Transverse colon (tissue), 4 donors: ENCODE measurements at regions not wholly inside any gene's neighbourhood (a gene's known extent, or its start where the extent isn't known, plus 50 kb on each side); places are given as distances from the start of the nearest gene placed in this dataset.

ENCODE experiments used
- POLR2AphosphoS5 ChIP-seq, 3 donors: sonication (generic); formaldehyde crosslinking; IDR thresholded peaks; one replicate each; pipeline ENCODE4 v1.6.1; 2016; ENCODE audit warnings: antibody characterized with exemption in 3 of 3
- TF ChIP-seq, protein P1 (sequence below), 5 experiments: fragments of 200-600 bp in 3 of 5; fragments of 450-650 bp in 2 of 5; sonication (generic) in 3 of 5; IDR thresholded peaks; 1 replicate in 2 of 5; 2 replicates in 3 of 5; pipeline ENCODE4 v1.5.1; 2016 to 2017; ENCODE audit warnings: antibody characterized with exemption in 5 of 5, inconsistent platforms in 3 of 5, mild to moderate bottlenecking in 2 of 5, moderate library complexity in 1 of 5

DNA sequence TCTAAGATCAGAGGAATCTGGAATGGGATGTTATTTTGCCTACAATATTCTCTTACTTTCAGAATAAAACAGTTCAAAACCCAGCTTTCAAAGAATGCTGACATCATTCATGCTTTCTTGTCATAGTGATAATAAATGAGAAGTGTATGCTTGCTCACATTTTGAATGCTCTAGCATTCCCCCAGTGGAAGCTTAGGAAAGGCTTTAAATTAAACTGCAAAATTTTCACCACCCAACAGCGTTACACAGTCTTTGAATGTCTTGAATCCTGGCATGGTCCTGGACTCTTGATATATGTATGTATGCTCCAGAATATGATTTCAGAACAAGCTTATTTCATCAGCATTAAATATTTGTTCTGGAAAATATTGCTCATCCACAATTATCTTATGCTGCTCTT is 964.3 kb upstream of the NUDT12 start:
- TF ChIP-seq POLR2AphosphoS5 (IDR thresholded peaks at IDR 0.05) = no peak
- TF ChIP-seq, protein P1, sequence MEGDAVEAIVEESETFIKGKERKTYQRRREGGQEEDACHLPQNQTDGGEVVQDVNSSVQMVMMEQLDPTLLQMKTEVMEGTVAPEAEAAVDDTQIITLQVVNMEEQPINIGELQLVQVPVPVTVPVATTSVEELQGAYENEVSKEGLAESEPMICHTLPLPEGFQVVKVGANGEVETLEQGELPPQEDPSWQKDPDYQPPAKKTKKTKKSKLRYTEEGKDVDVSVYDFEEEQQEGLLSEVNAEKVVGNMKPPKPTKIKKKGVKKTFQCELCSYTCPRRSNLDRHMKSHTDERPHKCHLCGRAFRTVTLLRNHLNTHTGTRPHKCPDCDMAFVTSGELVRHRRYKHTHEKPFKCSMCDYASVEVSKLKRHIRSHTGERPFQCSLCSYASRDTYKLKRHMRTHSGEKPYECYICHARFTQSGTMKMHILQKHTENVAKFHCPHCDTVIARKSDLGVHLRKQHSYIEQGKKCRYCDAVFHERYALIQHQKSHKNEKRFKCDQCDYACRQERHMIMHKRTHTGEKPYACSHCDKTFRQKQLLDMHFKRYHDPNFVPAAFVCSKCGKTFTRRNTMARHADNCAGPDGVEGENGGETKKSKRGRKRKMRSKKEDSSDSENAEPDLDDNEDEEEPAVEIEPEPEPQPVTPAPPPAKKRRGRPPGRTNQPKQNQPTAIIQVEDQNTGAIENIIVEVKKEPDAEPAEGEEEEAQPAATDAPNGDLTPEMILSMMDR (IDR thresholded peaks at IDR 0.05) = no peak
